ENCODE measurements at regions not wholly inside any gene's neighbourhood (a gene's known extent, or its start where the extent isn't known, plus 50 kb on each side); places are given as distances from the start of the nearest gene placed in this dataset.

DNA sequence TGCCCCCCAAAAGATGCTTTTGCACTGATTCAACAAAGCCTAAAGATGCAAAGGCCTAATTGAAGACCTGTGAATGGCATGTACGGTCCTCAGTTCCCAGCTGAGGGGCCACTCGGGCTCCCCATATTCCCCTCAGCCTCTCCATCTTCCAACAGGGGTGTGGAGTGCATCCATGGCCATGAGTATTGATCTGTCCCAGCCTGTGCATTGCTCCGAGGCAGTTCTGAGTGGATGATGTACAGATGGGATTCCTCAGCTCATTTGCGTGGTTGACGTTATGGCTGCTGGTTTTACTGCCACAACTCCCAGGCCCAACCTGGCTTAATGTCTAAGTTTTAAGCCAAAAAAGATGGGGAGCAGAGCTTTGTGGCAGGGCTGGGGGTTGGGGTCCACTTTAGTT, 162.7 kb upstream of the ZNF267 start:
- TF ChIP-seq POLR2A (IDR thresholded peaks at IDR 0.05; ENCODE audit: low read depth, low read length) (peak; percentile 42; the same call in 1 of the 2 replicates), POLR2AphosphoS5 (IDR thresholded peaks at IDR 0.05; ENCODE audit: low read length) (0 out of 2 replicates have a peak, but pooled peaks have one; percentile 4)
- TF ChIP-seq, protein P1, sequence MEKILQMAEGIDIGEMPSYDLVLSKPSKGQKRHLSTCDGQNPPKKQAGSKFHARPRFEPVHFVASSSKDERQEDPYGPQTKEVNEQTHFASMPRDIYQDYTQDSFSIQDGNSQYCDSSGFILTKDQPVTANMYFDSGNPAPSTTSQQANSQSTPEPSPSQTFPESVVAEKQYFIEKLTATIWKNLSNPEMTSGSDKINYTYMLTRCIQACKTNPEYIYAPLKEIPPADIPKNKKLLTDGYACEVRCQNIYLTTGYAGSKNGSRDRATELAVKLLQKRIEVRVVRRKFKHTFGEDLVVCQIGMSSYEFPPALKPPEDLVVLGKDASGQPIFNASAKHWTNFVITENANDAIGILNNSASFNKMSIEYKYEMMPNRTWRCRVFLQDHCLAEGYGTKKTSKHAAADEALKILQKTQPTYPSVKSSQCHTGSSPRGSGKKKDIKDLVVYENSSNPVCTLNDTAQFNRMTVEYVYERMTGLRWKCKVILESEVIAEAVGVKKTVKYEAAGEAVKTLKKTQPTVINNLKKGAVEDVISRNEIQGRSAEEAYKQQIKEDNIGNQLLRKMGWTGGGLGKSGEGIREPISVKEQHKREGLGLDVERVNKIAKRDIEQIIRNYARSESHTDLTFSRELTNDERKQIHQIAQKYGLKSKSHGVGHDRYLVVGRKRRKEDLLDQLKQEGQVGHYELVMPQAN (conservative IDR thresholded peaks at IDR 0.05) = no peak
- ChIA-PET RAD21 (ENCODE audit: unreplicated experiment) (no interaction called here), SMC1A (ENCODE audit: uncharacterized antibody, unreplicated experiment) (interaction anchor here (2.2 kb wide), 1 partner anchor 9 kb away, joined by 6 read pairs; no protein-coding TSS in a partner anchor), POLR2A (interaction anchor here (1.2 kb wide), 1 partner anchor 9 kb away, joined by 7 read pairs; no protein-coding TSS in a partner anchor), CTCF (interaction anchor here (1.1 to 5.1 kb wide), 3 partner anchors 9 to 259 kb away, joined by 3 to 45 read pairs (median 5); no protein-coding TSS in a partner anchor)
- in situ Hi-C loops (cut with MboI) (loop anchor here (5.0 to 10.0 kb wide), 2 partner anchors 161 to 756 kb away; partner anchors contain the start of genes SETD1A and ZNF267), intact Hi-C loops (cut with micrococcal nuclease; ENCODE audit: unreplicated experiment) (loop anchor here (5.0 kb wide), 1 partner anchor 204 kb away; the partner anchor contains the start of gene RUSF1)
- Histone ChIP-seq H3K27ac (ENCODE audit: control insufficient read depth, insufficient read depth) (no peak overlapping the region), H3K9ac (ENCODE audit: control insufficient read depth, insufficient read depth, low read length) (no peak overlapping the region), H2AFZ (ENCODE audit: control insufficient read depth, low read depth, low read length) (no peak overlapping the region), H3K4me3 (no peak overlapping the region), H4K20me1 (ENCODE audit: control insufficient read depth, insufficient read depth) (no peaks in the 10 kb centered on the region), H3K9me3 (replicated peaks; ENCODE audit: control insufficient read depth, insufficient read depth, low read length) (no peaks in the 10 kb centered on the region; the same call in 2 of the 3 replicates), H3K79me2 (ENCODE audit: control insufficient read depth, insufficient read depth, low read length) (peaks cover 26% of the 10 kb centered on the region), H3K36me3 (ENCODE audit: control insufficient read depth in 2 of 2, insufficient read depth in 2 of 2, low read length in 1 of 2) (peaks cover 11 to 18% of the 10 kb centered on the region in 2 experiments), H3K4me1 (ENCODE audit: control insufficient read depth, insufficient read depth, low read length) (peaks cover 6% of the 10 kb centered on the region), H3K27me3 (replicated peaks in 1 of 2; ENCODE audit: control insufficient read depth in 2 of 2, insufficient read depth in 2 of 2, low read length in 1 of 2) (no peaks in the 10 kb centered on the region), H3K4me2 (ENCODE audit: control insufficient read depth, insufficient read depth) (no peak overlapping the region)
- ATAC-seq (no peak), FAIRE-seq (no peak), DNase-seq (ENCODE audit: low read depth, low spot score) (no peak)
- 91% methylated on average over 5 of the region's 5 CpGs for WGBS (ENCODE audit: insufficient coverage, insufficient replicate concordance, low lambda C conversion rate, missing lambda C conversion rate)
- no TSS peak for BruUV-seq (replicated peaks)

DNA sequence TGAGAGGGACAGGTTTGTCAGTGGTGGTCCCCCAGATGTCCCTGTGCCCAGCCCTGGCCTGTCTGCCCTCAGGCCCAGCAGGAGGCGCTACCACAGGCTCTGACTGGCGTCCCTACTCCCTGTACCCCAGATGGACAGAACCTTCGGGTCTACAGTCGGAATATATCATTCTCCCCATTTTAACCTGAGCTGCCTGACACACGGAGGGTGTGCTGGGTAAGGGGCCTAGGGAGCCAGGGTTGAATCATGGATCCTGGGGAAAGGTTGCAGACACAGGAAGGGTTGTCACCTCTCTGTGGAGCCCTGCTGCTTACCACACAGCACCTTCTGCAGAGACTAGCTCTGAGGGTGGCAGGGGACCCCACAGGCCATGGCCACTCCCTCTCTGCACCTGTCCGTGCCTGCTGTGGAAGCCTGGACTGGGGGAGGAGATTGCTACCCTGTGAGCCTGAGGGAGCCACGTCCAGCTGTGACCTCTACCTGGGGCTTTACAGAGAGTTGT, 162.2 kb upstream of the ZNF267 start:
- 78% methylated on average over 7 of the region's 7 CpGs for WGBS (ENCODE audit: insufficient coverage, insufficient replicate concordance, low lambda C conversion rate, missing lambda C conversion rate)
- no TSS peak for BruUV-seq (replicated peaks)
- Histone ChIP-seq H3K9ac (ENCODE audit: control insufficient read depth, insufficient read depth, low read length) (no peak overlapping the region), H3K4me3 (no peak overlapping the region), H3K4me1 (ENCODE audit: control insufficient read depth, insufficient read depth, low read length) (peaks cover 6% of the 10 kb centered on the region), H2AFZ (ENCODE audit: control insufficient read depth, low read depth, low read length) (no peak overlapping the region), H3K9me3 (replicated peaks; ENCODE audit: control insufficient read depth, insufficient read depth, low read length) (no peaks in the 10 kb centered on the region; the same call in 2 of the 3 replicates), H4K20me1 (ENCODE audit: control insufficient read depth, insufficient read depth) (no peaks in the 10 kb centered on the region), H3K27ac (ENCODE audit: control insufficient read depth, insufficient read depth) (no peak overlapping the region), H3K79me2 (ENCODE audit: control insufficient read depth, insufficient read depth, low read length) (peaks cover 30% of the 10 kb centered on the region), H3K4me2 (ENCODE audit: control insufficient read depth, insufficient read depth) (no peak overlapping the region), H3K36me3 (ENCODE audit: control insufficient read depth in 2 of 2, insufficient read depth in 2 of 2, low read length in 1 of 2) (peaks cover 11 to 18% of the 10 kb centered on the region in 2 experiments), H3K27me3 (replicated peaks in 1 of 2; ENCODE audit: control insufficient read depth in 2 of 2, insufficient read depth in 2 of 2, low read length in 1 of 2) (no peaks in the 10 kb centered on the region)
- ChIA-PET POLR2A (interaction anchor here (0.6 to 4.3 kb wide), 4 partner anchors 9 to 1925 kb away, joined by 3 to 32 read pairs (median 7); no protein-coding TSS in a partner anchor), CTCF (interaction anchor here (1.3 to 5.1 kb wide), 2 partner anchors 10 to 251 kb away, joined by 5 to 45 read pairs; no protein-coding TSS in a partner anchor), SMC1A (ENCODE audit: uncharacterized antibody, unreplicated experiment) (interaction anchor here (2.2 kb wide), 1 partner anchor 10 kb away, joined by 6 read pairs; no protein-coding TSS in a partner anchor), RAD21 (ENCODE audit: unreplicated experiment) (interaction anchor here (1.9 kb wide), 1 partner anchor 9 kb away, joined by 6 read pairs; no protein-coding TSS in a partner anchor)
- ATAC-seq (no peak), FAIRE-seq (no peak), DNase-seq (ENCODE audit: low read depth, low spot score) (no peak)
- intact Hi-C loops (cut with micrococcal nuclease; ENCODE audit: unreplicated experiment) (loop anchor here (5.0 kb wide), 1 partner anchor 204 kb away; the partner anchor contains the start of gene RUSF1), in situ Hi-C loops (cut with MboI) (loop anchor here (5.0 to 10.0 kb wide), 2 partner anchors 161 to 757 kb away; partner anchors contain the start of genes SETD1A and ZNF267)
- TF ChIP-seq, protein P2, sequence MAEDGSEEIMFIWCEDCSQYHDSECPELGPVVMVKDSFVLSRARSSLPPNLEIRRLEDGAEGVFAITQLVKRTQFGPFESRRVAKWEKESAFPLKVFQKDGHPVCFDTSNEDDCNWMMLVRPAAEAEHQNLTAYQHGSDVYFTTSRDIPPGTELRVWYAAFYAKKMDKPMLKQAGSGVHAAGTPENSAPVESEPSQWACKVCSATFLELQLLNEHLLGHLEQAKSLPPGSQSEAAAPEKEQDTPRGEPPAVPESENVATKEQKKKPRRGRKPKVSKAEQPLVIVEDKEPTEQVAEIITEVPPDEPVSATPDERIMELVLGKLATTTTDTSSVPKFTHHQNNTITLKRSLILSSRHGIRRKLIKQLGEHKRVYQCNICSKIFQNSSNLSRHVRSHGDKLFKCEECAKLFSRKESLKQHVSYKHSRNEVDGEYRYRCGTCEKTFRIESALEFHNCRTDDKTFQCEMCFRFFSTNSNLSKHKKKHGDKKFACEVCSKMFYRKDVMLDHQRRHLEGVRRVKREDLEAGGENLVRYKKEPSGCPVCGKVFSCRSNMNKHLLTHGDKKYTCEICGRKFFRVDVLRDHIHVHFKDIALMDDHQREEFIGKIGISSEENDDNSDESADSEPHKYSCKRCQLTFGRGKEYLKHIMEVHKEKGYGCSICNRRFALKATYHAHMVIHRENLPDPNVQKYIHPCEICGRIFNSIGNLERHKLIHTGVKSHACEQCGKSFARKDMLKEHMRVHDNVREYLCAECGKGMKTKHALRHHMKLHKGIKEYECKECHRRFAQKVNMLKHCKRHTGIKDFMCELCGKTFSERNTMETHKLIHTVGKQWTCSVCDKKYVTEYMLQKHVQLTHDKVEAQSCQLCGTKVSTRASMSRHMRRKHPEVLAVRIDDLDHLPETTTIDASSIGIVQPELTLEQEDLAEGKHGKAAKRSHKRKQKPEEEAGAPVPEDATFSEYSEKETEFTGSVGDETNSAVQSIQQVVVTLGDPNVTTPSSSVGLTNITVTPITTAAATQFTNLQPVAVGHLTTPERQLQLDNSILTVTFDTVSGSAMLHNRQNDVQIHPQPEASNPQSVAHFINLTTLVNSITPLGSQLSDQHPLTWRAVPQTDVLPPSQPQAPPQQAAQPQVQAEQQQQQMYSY (CRISPR knock-in tag; IDR thresholded peaks at IDR 0.05) = no peak
- peak; percentile 39; the same call in 1 of the 2 replicates for TF ChIP-seq POLR2A (IDR thresholded peaks at IDR 0.05; ENCODE audit: low read depth, low read length)

Data from GM12878 (cell line).